ENCODE measurements at regions not wholly inside any gene's neighbourhood (a gene's known extent, or its start where the extent isn't known, plus 50 kb on each side); places are given as distances from the start of the nearest gene placed in this dataset.

DNA sequence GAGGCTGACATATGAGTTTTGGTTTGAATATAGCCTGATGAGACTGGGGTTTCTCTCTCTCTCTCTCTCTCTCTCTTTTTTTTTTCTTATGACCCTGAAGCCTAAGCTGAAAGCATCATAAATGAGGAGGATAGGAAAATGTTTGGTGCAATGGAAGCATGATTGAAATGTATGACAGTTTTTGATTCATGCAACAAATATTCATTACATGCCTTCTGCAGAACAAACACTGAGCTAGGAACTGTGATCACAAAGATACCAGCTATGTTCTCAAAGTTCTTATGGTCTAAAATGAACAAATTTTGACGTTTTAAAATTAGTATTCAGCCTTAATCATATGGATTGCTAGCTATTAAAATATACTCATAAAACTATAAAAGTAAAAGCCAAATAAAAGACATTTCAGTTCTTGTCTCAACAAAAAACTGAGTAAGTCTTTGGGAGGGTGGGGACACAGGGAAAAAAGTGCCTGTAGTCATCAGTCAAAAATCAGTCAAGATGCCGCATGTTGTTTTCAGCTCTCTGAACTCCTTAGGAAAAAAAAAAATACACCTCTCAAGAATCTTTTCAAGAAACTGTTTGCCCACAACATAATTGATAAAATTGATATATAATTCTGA lies 57.2 kb downstream of the NKX6-1 start:
- TF ChIP-seq SIN3A (IDR thresholded peaks at IDR 0.05; ENCODE audit: low read depth, low read length) = no peak
- no peak for TF ChIP-seq CBFB (IDR thresholded peaks at IDR 0.05; ENCODE audit: low read depth)
- TF ChIP-seq EZH2 (IDR thresholded peaks at IDR 0.05; ENCODE audit: borderline replicate concordance, control insufficient read depth, low read depth, low read length) = no peak
